RPMI8226 (cell line): ENCODE measurements at regions not wholly inside any gene's neighbourhood (a gene's known extent, or its start where the extent isn't known, plus 50 kb on each side); places are given as distances from the start of the nearest gene placed in this dataset.

Source experiments
- DNase-seq: peaks from one replicate; pipeline ENCODE4 v3.0.0-alpha.2; 2015

DNA sequence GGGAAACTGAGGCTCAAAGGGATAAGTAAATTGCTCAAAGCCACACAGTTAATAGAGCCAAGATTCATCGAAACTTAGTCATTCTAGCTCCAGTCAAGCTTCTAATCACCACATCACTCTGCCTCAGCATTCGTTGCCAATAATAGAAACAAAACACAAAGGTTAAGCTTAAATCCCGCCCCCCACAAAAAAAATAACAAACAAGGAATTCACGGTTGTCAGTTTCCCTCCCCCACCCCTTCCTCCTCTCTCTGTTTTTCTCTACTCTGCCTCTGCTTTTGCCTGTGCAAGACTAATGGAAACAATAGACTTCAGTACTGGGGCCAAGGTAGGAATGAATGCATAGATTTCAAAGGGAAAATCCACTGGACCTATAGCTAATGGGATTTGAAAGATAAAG is 70.7 kb upstream of the ZNF644 start:
- DNase-seq, result peak; percentile 38

DNA sequence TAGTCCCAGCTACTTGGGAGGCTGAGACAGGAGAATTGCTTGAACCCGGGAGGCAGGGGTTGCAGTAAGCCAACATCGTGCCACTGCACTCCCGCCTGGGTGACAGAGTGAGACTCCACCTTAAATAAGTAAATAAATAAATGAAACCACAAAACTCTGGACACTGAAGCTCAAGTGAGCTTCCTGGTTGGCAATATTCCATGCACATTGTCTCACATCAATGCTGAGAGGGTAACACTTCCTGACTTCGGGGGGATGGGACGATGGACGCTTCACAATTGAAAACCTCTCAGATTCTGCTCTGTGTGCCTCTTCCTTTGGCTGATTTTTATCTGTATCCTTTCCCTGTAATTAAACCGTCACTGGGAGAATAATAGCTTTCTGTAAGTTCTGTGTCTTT is 70.0 kb upstream of the ZNF644 start:
- peak; percentile 41 for DNase-seq

DNA sequence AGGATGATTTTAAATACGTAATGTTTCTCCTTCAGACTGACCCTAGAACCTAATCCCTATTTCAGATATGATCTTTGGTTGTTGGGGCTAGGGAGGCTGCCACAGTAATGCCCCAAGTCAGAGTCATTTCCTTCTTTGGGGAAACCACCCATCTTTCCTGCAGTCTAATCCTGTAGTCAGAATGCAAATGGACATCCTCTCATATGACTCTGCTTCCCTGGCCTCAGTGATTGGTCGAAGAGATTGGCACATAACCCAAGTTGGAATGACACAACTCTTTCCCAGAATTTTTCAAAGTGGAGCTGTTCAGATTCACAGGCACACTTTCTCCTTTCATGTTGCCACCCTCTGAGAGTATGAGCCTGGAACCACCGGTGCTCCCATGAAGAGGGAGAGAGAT is 58.8 kb upstream of the ZNF644 start:
- DNase-seq, result no peak

DNA sequence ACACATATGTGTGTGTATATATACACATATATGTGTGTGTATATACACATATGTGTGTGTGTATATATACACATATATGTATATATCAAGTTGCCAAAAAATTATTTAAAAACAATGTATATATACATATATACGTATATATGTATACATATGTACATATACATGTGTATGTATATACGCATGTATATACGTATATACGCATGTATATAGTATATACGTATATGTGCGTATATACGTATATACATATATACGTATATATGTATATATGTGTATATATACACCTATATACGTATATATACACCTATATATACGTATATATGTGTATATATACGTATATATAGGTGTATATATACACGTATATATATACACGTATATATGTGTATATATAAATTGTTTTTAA is 57.0 kb upstream of the ZNF644 start:
- no peak for DNase-seq

DNA sequence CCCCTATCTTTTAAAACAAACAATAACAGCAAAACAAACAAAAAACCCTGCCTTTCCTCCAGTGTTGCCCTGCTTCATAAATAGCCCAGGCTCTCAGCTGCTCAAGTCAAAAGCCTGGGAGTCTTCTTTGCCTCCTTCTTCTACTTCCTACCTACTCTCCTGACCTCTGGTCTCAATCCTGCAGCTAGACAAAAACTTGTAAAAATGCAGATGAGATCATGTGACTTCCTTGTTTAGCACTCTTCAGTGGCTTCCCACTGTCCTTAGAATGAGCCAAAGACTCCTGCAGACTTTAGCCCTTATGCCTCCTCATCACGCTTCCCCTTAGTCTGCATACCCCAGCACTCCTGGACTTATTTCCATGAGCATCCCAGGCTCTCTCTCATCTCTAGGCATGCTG is 55.0 kb upstream of the ZNF644 start:
- DNase-seq, result no peak

DNA sequence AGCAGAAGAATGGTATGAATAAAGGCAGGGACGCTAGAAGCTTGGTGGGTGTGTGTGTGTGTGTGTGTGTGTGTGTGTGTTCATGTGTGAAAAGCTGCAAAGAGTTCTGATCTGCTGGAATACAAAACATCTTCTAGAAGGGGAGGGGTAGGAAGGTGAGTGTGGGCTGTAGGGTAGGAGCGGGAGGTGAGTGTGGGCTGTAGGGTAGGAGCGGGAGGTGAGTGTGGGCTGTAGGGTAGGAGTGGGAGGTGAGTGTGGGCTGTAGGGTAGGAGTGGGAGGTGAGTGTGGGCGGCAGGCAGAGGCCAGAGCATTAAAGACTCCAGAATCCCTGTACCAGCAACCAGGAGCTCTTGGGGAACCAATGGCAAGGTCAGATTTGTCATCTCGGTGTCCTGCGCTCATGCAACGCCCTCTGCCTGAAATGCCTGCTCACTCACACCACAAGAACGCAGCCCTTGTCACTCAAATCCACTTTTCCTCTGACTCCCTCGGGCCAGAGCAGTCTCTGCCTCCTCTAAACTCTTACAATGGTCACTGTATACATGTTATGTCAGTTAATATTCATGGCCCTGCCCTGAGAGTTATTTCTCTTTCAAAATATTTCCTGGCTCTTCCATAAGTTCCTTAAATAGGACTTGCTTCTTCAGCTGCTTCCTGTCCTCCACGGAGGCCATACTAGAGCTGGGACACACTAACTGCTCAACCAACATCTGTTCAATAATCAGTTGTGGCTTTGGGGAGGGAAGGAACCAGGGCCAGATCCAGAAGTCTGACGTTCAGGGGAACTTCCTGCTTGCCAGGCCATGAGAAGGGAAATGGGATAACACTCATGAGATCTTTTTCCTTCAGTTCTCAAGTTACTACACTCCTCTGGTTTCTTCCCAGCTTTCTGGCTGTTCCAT is 53.6 kb upstream of the ZNF644 start:
- DNase-seq, result no peak

DNA sequence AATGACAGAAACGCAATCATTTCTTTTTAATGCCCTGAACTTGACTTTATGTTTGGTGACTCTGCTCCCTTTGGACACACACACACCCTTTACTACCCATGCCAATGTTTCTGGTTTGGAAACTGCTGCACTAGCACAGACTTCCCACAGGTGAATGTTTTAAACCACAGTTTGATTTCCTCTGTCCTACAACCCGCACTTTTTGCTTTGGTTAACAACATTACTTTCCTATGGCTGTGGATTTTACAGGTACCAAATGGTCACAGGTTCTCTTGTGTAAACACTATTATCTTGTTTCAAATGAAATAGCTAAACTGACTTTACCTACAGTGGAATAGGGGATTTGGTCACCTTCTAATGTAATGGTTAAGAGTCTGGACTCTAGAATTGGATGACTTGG is 51.5 kb upstream of the ZNF644 start:
- DNase-seq, result no peak

DNA sequence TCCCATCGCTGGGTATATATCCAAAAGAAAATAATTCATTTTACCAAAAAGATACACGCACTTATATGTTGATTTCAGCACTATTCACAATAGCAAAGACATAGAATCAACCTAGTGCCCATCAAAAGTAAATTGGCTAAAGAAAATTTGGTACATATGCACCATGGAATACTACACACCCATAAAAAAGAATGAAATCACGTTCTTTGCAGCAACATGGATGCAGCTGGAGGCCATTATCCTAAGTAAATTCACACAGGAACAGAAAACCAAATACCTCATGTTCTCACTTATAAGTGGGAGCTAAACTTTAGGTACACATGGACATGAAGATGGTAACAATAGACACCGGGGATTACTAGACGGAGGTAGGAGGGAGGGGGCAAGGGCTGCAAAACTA is 50.0 kb upstream of the ZNF644 start:
- no peak for DNase-seq
